ENCODE measurements at regions not wholly inside any gene's neighbourhood (a gene's known extent, or its start where the extent isn't known, plus 50 kb on each side); places are given as distances from the start of the nearest gene placed in this dataset.

- TF ChIP-seq CTCF (IDR thresholded peaks at IDR 0.05 in 2 of 3, conservative IDR thresholded peaks at IDR 0.05 in 1 of 3; ENCODE audit: borderline replicate concordance in 1 of 3, insufficient read depth in 1 of 3, low read depth in 2 of 3, low read length in 2 of 3) (no peak), ZBTB33 (IDR thresholded peaks at IDR 0.05; ENCODE audit: extremely low read depth, insufficient replicate concordance, low read length) (no peak), MAX (IDR thresholded peaks at IDR 0.05) (no peak), CEBPB (IDR thresholded peaks at IDR 0.05; ENCODE audit: low read depth) (no peak), POLR2A (IDR thresholded peaks at IDR 0.05; ENCODE audit: borderline replicate concordance, extremely low read depth, insufficient read depth, insufficient read length) (no peak), SIN3A (IDR thresholded peaks at IDR 0.05; ENCODE audit: low read depth) (no peak)
These were observed 118.4 kb downstream of the MRPL14 start for GRCh38 chr6:44008821-44009370.

All from HCT116 (cell line).